Embryonic facial prominence (tissue), 1 donor: ENCODE measurements at regions not wholly inside any gene's neighbourhood (a gene's known extent, or its start where the extent isn't known, plus 50 kb on each side); places are given as distances from the start of the nearest gene placed in this dataset.
"Not testable (repeated sequence)": the region's sequence is repeated elsewhere in the genome, so short reads cannot be mapped to it uniquely, and the experiment has no call there.

Source experiments
- DNase-seq: peaks from one replicate; pipeline ENCODE4 v3.0.0-alpha.2; 2016; ENCODE audit errors: extremely low spot score

DNA sequence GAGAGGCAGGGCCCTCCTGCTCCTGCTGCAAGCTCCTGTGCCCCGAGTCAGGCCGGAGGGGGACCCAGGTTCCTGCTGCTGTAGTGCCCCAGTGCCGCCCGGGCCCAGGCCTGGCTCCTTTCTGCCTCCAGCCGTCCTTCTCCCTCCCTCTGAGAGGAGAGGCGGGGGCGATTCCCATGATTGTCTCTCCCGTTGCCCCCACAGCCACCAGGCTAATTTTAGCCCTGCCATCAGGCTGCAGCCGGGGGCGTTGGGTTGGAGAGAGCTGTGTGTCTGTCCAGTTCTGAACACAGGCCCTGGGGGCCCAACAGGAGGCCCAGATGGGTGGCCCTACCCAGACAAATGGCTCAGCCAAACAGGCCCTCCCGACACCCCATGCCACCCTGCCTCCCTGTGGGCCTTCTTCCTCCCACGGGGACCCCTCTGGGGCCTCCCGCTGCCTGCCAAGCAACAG, 214.8 kb downstream of the TBC1D2B start:
- no peak for DNase-seq

DNA sequence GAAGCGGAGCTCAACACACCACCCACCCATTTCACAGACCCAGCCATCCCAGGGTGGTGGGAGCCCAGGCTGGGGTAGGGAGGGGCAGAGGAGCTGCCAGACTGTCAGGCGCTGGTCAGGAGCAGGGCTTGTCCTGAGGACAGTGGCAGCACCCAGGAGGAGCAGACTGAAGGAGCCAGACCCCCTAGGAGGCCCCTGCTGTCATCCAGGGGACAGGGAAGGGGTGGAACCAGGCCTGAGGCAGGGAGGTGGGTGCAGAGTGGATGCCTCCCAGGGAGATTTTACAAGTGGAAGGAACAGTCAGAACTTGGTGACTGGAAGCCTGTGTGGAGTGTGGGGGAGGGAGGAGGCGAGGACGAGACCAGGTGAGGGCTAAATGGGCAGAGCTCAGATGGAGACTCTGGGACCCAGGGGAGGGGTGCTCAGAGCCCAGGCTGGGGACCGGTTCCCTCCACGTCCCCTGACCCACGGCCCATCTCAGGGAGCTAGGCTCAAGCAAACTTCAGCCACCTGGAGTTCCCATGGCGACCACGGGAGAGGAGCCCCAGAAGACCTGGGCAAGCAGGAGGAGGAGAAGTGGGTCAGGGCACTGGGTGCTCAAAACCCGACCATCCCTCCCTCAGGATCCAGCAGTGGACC, 215.4 kb downstream of the TBC1D2B start:
- not testable (repeated sequence) for DNase-seq

- DNase-seq = no peak
Observed at GRCh38 chr15:77860071-77860691, 217.3 kb downstream of the TBC1D2B start.

GRCh38 chr15:77859491-77860060, 217.9 kb downstream of the TBC1D2B start:
- DNase-seq = no peak

- no peak for DNase-seq
Observed at GRCh38 chr15:77858792-77859490, 218.6 kb downstream of the TBC1D2B start.

DNA sequence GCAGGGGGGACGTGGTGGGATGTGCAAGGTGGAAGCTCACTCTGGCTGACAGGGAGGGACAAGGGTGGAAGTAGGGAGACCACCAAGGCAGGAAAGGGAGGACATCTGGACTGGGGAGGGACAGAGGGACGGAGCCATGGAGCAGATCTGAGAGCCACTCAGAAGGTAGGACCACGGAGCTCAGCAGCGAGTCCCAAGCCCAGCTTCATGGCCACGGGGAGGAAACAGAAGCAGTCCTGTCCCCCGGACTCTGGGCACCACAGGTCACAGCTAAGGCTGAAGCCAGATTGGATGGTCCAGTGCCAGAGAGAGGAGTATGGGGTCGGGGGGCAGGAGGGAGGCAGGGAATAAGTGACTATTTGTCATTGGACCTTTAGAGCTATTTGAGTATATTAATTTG, 220.1 kb downstream of the TBC1D2B start:
- no peak for DNase-seq

DNA sequence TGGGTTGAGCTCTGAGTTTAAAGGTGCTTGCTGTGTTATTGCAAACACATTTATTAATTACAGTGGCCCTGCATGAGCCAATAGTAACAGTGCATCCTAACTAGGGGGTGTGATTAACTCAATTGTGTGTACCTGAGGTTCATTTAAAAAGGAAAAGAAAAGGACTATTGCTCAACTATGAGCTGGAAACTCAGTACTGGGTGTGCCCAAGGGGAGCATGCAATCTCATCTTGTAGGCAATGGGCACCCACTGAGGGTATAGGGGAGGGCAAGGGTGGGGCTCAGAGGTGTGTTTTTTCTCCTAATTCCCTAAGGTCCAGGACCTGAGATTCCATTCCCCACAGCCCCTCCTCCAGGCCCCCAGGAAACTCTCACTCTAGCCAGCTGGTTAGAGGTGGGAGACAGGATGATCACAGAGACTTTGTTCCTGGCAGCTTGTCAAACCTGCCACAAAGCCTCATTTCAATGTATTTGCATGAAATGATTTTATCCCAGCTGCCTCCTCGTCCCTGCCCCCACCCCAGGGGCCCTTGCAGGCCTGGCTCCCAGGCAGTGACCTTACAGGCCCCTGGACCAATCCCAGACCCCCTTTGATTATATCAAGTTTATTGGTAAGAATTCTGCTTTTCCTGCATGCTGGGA, 220.7 kb downstream of the TBC1D2B start:
- no peak for DNase-seq

- DNase-seq = no peak
Observed at GRCh38 chr15:77855871-77856270, 221.6 kb downstream of the TBC1D2B start.

- no peak for DNase-seq
Observed at GRCh38 chr15:77854980-77855379, 222.3 kb upstream of the LINGO1 start.

- no peak for DNase-seq
Observed at GRCh38 chr15:77853910-77854309, 221.2 kb upstream of the LINGO1 start.

- DNase-seq = no peak
Observed at GRCh38 chr15:77853008-77853328, 220.3 kb upstream of the LINGO1 start.

GRCh38 chr15:77852241-77853007, 219.7 kb upstream of the LINGO1 start:
- no peak for DNase-seq

GRCh38 chr15:77851691-77852090, 219.0 kb upstream of the LINGO1 start:
- no peak for DNase-seq

GRCh38 chr15:77851086-77851485, 218.4 kb upstream of the LINGO1 start:
- no peak for DNase-seq

GRCh38 chr15:77846986-77847385, 214.3 kb upstream of the LINGO1 start:
- DNase-seq = no peak

DNA sequence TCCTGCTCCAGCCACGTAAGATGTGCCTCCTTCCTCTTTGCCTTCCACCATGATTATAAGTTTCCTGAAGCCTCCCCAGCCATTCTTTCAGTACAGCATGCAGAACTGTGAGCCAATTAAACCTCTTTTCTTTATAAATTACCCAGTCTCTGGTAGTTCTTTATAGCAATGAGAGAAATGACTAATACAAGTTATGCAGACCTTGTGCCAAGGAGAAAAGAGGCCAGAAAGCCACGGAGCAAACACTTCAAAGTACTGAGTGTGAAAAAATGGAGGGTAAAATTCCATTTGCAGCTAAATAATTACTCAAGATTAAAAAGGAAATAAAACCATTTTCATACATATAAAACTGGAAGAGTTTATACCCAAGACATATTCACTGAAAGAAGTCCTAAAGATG, 213.6 kb upstream of the LINGO1 start:
- DNase-seq = no peak

- no peak for DNase-seq
Observed at GRCh38 chr15:77844798-77845446, 212.2 kb upstream of the LINGO1 start.

DNA sequence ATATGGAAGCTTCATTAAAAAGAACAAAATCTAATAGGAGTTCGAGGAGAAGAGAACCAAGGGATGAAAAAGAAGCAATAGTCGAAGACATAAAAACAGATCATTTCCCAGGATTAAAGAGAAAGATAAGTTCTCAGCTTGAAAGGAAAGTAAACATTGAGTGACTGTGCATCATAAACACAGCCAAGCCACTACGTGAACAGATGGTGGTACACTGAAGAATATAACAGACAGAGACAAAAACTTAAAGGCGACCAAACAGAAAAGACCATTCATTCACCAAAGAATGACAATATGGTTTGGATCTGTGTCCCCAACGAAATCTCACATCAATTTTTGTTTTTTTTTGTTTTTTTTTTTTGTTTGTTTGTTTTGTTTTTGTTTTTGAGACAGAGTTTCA, 210.8 kb upstream of the LINGO1 start:
- no peak for DNase-seq

DNA sequence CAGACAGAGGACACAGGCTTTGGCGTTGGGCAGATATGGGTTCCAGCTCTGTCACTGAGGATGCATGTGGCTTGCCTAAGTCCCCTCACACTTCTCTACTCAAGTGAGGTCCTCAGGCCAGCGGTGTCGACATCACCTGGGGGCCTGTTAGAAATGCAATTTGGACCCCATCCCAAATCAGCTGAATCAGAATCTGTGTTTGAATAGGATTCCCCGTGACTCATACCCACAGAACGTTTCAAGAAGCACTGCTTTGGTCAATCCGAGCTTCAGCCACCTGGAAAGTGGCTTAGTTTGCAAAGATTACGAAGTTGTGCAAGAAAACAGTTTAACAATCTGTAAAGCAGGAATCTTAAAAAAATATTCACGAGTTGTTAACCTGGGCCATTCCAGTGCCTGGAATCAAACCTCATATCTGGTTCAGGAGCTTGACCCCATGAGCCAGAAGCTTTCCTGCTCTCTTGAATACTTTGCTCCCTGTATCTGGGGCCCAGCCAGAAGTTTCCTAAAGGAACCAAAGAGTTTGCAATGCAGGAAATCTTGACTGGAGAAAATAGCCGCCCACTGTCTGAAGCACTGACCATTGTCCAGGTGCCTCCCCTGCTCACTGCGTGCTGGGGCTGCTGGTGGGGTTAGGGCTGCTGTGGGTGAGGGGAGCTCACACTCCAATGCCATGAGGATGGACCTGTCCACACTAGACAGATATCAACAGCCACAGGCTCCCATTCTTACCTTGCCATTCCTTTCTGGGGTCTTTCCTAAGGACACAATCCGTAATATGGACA, 208.5 kb upstream of the LINGO1 start:
- DNase-seq = no peak
